ENCODE measurements at regions not wholly inside any gene's neighbourhood (a gene's known extent, or its start where the extent isn't known, plus 50 kb on each side); places are given as distances from the start of the nearest gene placed in this dataset.

DNA sequence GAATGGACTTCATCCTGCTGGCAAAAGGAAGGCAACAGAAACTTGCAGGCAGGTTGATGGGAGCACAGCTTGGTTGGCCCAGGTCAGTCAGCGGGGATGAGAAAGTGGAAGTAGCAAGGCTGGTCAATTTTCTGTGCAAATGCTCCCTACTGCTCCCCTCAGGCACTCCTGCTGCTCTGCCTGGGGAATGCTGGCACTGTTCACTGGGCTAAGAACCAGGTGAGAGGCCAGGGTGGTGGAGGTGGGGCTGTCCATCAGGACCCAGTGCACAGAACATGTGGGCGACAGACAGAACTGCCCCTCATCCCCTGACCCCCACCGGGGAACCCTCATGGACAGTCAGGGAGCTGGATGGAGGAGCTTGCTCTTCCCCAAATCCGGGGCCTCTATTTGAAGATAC, 593.1 kb downstream of the IRX1 start:
- TF ChIP-seq POLR2A (IDR thresholded peaks at IDR 0.05) (no peak), POLR2AphosphoS5 (IDR thresholded peaks at IDR 0.05) (no peak)
